ENCODE measurements at regions not wholly inside any gene's neighbourhood (a gene's known extent, or its start where the extent isn't known, plus 50 kb on each side); places are given as distances from the start of the nearest gene placed in this dataset.
"Not testable (repeated sequence)": the region's sequence is repeated elsewhere in the genome, so short reads cannot be mapped to it uniquely, and the experiment has no call there.

GRCh38 chr14:86196471-86196870 lies 666.5 kb downstream of the FLRT2 start:
- no peak for DNase-seq (ENCODE audit: low read depth)

GRCh38 chr14:86193756-86194155 lies 663.8 kb downstream of the FLRT2 start:
- DNase-seq (ENCODE audit: low read depth): no peak

GRCh38 chr14:86179980-86180379 lies 650.0 kb downstream of the FLRT2 start:
- no peak for DNase-seq (ENCODE audit: low read depth)

GRCh38 chr14:86168371-86168770 lies 638.4 kb downstream of the FLRT2 start:
- no peak for DNase-seq (ENCODE audit: low read depth)

GRCh38 chr14:86166541-86166940 lies 636.6 kb downstream of the FLRT2 start:
- no peak for DNase-seq (ENCODE audit: low read depth)

GRCh38 chr14:86153480-86153879 lies 623.5 kb downstream of the FLRT2 start:
- no peak for DNase-seq (ENCODE audit: low read depth)

GRCh38 chr14:86143248-86143647 lies 613.3 kb downstream of the FLRT2 start:
- no peak for DNase-seq (ENCODE audit: low read depth)

- no peak for DNase-seq (ENCODE audit: low read depth)
These were observed 612.0 kb downstream of the FLRT2 start for GRCh38 chr14:86141966-86142365.

- DNase-seq (ENCODE audit: low read depth): no peak
These were observed 599.5 kb downstream of the FLRT2 start for GRCh38 chr14:86129426-86129825.

- DNase-seq (ENCODE audit: low read depth): no peak
These were observed 594.4 kb downstream of the FLRT2 start for GRCh38 chr14:86124328-86124727.

GRCh38 chr14:86115972-86116371 lies 586.0 kb downstream of the FLRT2 start:
- DNase-seq (ENCODE audit: low read depth): no peak

- not testable (repeated sequence) for DNase-seq (ENCODE audit: low read depth)
These were observed 580.9 kb downstream of the FLRT2 start for GRCh38 chr14:86110871-86111270.

GRCh38 chr14:86104691-86105265 lies 574.8 kb downstream of the FLRT2 start:
- no peak for DNase-seq (ENCODE audit: low read depth)

- DNase-seq (ENCODE audit: low read depth): no peak
These were observed 564.6 kb downstream of the FLRT2 start for GRCh38 chr14:86094512-86094911.

GRCh38 chr14:86091811-86092210 lies 561.9 kb downstream of the FLRT2 start:
- DNase-seq (ENCODE audit: low read depth): no peak

- no peak for DNase-seq (ENCODE audit: low read depth)
These were observed 558.2 kb downstream of the FLRT2 start for GRCh38 chr14:86088156-86088555.

GRCh38 chr14:86087377-86087776 lies 557.4 kb downstream of the FLRT2 start:
- DNase-seq (ENCODE audit: low read depth): no peak

GRCh38 chr14:86086962-86087361 lies 557.0 kb downstream of the FLRT2 start:
- no peak for DNase-seq (ENCODE audit: low read depth)

- DNase-seq (ENCODE audit: low read depth): no peak
These were observed 554.2 kb downstream of the FLRT2 start for GRCh38 chr14:86084097-86084496.

- DNase-seq (ENCODE audit: low read depth): no peak
These were observed 553.7 kb downstream of the FLRT2 start for GRCh38 chr14:86083616-86084015.

- no peak for DNase-seq (ENCODE audit: low read depth)
These were observed 542.4 kb downstream of the FLRT2 start for GRCh38 chr14:86072116-86072894.

GRCh38 chr14:86066651-86067050 lies 536.7 kb downstream of the FLRT2 start:
- DNase-seq (ENCODE audit: low read depth): no peak

- no peak for DNase-seq (ENCODE audit: low read depth)
These were observed 535.5 kb downstream of the FLRT2 start for GRCh38 chr14:86065407-86065806.

- DNase-seq (ENCODE audit: low read depth): not testable (repeated sequence)
These were observed 534.7 kb downstream of the FLRT2 start for GRCh38 chr14:86064595-86064994.

Measured in stimulated activated CD8-positive, alpha-beta memory T cell treated with anti-CD3 and anti-CD28 coated beads, Interleukin-12 subunit alpha, Interleukin-12 subunit beta, amount 100 ng/mL, for 4 hours (primary cell).